ENCODE measurements at regions not wholly inside any gene's neighbourhood (a gene's known extent, or its start where the extent isn't known, plus 50 kb on each side); places are given as distances from the start of the nearest gene placed in this dataset.
"Not testable (repeated sequence)": the region's sequence is repeated elsewhere in the genome, so short reads cannot be mapped to it uniquely, and the experiment has no call there.

DNA sequence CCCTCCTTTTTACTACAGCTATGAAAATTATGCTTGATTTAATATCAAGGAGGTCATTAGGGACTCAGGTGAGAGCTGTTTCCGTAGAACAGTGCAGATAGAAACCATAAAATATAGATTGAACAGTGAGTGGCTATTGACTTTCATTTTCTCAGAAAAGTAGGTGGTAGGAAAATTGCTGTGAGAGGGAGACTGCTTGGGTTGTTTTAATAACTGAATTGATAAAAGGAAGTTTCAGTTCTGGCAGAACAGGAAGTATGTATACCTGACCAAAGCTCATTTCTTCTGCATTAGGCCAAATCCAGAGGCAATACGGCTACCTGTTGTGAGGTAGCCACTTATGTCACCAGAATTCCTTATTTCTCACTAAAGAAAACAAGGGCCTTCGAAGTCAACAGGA lies 761.7 kb upstream of the ARRDC3 start:
- no peaks in the 10 kb centered on the region for H3K27me3 ChIP-seq (replicated peaks in 1 of 7)
- H3K4me3 ChIP-seq, result no peak overlapping the region
- DNase-seq, result no peak
- H3K27ac ChIP-seq, result no peak overlapping the region
- TF ChIP-seq, protein P1, sequence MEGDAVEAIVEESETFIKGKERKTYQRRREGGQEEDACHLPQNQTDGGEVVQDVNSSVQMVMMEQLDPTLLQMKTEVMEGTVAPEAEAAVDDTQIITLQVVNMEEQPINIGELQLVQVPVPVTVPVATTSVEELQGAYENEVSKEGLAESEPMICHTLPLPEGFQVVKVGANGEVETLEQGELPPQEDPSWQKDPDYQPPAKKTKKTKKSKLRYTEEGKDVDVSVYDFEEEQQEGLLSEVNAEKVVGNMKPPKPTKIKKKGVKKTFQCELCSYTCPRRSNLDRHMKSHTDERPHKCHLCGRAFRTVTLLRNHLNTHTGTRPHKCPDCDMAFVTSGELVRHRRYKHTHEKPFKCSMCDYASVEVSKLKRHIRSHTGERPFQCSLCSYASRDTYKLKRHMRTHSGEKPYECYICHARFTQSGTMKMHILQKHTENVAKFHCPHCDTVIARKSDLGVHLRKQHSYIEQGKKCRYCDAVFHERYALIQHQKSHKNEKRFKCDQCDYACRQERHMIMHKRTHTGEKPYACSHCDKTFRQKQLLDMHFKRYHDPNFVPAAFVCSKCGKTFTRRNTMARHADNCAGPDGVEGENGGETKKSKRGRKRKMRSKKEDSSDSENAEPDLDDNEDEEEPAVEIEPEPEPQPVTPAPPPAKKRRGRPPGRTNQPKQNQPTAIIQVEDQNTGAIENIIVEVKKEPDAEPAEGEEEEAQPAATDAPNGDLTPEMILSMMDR (IDR thresholded peaks at IDR 0.05 in 8 of 11, conservative IDR thresholded peaks at IDR 0.05 in 3 of 11), result no peak
- TF ChIP-seq POLR2AphosphoS5 (IDR thresholded peaks at IDR 0.05), result no peak
- TF ChIP-seq POLR2A (IDR thresholded peaks at IDR 0.05), result no peak
- H3K9me3 ChIP-seq, result no peaks in the 10 kb centered on the region
- 68 to 80% (median 73%) methylated on average over 3 of the region's 3 CpGs for WGBS, 5 donors
- no peaks in the 10 kb centered on the region for H3K36me3 ChIP-seq
- H3K4me1 ChIP-seq, result no peaks in the 10 kb centered on the region
- intact Hi-C loops (cut with DNase I; ENCODE audit: low total_unique reads), result no loop called here

DNA sequence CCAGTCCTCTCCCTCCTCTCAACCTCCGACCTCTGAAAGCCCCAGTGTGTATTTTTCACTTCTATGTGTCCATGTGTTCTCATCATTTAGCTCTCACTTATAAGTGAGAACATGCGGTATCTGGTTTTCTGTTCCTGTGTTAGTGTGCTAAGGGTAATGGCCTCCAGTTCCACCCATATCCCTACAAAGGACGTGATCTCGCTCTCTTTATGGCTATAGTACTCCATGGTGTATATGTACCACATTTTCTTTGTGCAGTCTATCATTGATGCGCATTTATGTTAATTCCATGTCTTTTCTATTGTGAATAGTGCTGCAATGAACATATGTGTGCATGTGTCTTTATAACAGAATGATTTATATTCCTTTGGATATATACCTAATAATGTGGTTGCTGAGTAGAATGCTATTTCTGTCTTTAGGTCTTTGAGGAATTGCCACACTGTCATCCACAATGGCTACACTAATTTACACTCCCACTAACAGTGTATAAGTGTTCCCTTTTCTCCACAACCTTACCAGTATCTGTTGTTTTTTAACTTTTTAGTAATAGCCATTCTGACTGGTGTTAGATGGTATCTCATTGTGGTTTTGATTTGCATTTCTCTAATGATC lies 749.3 kb upstream of the ARRDC3 start:
- intact Hi-C loops (cut with DNase I; ENCODE audit: low total_unique reads), result not testable (repeated sequence)
- WGBS, 5 donors, result 73 to 87% (median 78%) methylated on average over 5 of the region's 5 CpGs

DNA sequence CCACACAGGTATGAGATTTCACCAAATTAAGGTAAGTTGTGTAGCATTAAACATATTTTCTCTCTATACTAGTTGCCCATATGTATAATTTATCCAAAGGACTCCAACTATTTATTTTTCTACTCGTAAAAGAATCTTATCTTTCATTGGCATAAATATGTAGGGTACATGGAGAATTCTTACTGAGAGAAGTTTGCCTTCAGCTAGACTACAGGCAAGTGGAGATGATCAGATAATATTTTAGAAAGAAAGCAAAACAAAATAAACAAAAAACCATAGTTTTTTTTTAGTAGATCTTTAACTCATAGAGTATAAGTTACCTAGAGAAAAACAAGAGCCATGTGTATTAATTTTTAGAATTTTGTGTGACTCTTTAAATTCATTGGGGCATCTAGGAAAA lies 743.1 kb upstream of the ARRDC3 start:
- 74 to 92% (median 77%) methylated on average over 1 of the region's 1 CpG for WGBS, 5 donors

More for the DNA sequence above, 749.3 kb upstream of the ARRDC3 start:
- H3K4me3 ChIP-seq; H3K9me3 ChIP-seq; H3K4me1 ChIP-seq; H3K27ac ChIP-seq; H3K36me3 ChIP-seq; H3K27me3 ChIP-seq (replicated peaks in 1 of 7); DNase-seq: not testable (repeated sequence)

DNA sequence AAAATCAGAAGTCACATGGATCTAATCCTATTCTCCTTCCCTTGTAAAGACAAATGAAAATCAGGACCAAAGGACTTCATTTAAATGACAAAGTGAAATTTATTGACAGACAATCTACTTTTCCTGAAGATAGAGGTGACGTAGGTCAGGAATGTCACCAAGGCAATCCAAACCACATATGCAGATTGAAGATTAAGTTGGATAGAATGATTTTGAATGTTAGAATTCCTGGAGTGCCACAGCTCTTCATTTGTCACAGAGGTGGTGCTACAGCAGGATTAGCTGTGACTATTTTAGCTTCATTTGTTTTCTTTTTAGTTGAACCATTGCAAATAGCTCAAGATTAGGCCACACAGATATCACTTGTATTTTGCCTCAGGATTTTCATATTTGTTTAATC lies 736.0 kb upstream of the ARRDC3 start:
- Histone ChIP-seq H3K4me1 (no peaks in the 10 kb centered on the region), H3K27ac (no peak overlapping the region), H3K27me3 (replicated peaks in 1 of 7) (no peaks in the 10 kb centered on the region), H3K9me3 (no peaks in the 10 kb centered on the region), H3K36me3 (no peaks in the 10 kb centered on the region), H3K4me3 (no peak overlapping the region)
- intact Hi-C loops (cut with DNase I; ENCODE audit: low total_unique reads), result no loop called here
- TF ChIP-seq, protein P1 (IDR thresholded peaks at IDR 0.05 in 8 of 11, conservative IDR thresholded peaks at IDR 0.05 in 3 of 11), result no peak
- TF ChIP-seq POLR2A (IDR thresholded peaks at IDR 0.05) (no peak), POLR2AphosphoS5 (IDR thresholded peaks at IDR 0.05) (no peak)
- 73 to 92% (median 87%) methylated on average over 1 of the region's 1 CpG for WGBS, 5 donors
- DNase-seq, result no peak

More for the DNA sequence above, 743.1 kb upstream of the ARRDC3 start:
- no peaks in the 10 kb centered on the region for H3K27me3 ChIP-seq (replicated peaks in 1 of 7)
- no peak for DNase-seq
- H3K9me3 ChIP-seq, result no peaks in the 10 kb centered on the region
- TF ChIP-seq POLR2AphosphoS5 (IDR thresholded peaks at IDR 0.05) (no peak), POLR2A (IDR thresholded peaks at IDR 0.05) (no peak)
- TF ChIP-seq, protein P1 (IDR thresholded peaks at IDR 0.05 in 8 of 11, conservative IDR thresholded peaks at IDR 0.05 in 3 of 11), result no peak
- H3K4me3 ChIP-seq, result no peak overlapping the region
- intact Hi-C loops (cut with DNase I; ENCODE audit: low total_unique reads), result no loop called here
- no peaks in the 10 kb centered on the region for H3K4me1 ChIP-seq
- H3K36me3 ChIP-seq, result no peaks in the 10 kb centered on the region
- H3K27ac ChIP-seq, result no peak overlapping the region

DNA sequence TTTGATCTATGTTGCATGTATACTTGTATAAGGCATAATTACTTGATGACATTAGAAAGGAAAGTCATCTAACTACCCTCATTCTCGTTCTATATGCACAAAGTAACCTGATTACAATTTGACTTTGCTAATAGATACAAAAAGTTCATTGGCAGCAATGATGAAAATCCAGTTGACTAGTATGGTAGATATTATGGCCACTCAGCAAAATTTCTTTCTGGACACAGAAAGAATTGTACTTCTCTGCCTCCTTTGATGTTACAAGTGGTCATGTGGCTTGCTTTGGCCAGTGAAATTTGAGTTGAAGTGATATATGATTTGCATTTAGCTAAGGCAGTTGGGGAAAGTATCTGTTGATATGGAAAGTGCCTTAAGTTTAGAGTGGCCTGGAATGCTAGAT lies 723.7 kb upstream of the ARRDC3 start:
- intact Hi-C loops (cut with DNase I; ENCODE audit: low total_unique reads), result no loop called here
- Histone ChIP-seq H3K27ac (no peak overlapping the region), H3K4me3 (no peak overlapping the region), H3K36me3 (no peaks in the 10 kb centered on the region), H3K9me3 (peaks cover 0 to 9% (median 0%) of the 10 kb centered on the region in 8 donors), H3K4me1 (no peaks in the 10 kb centered on the region), H3K27me3 (replicated peaks in 1 of 7) (no peaks in the 10 kb centered on the region)
- TF ChIP-seq POLR2AphosphoS5 (IDR thresholded peaks at IDR 0.05) (no peak), POLR2A (IDR thresholded peaks at IDR 0.05) (no peak)
- TF ChIP-seq, protein P1 (IDR thresholded peaks at IDR 0.05 in 8 of 11, conservative IDR thresholded peaks at IDR 0.05 in 3 of 11), result no peak
- no peak for DNase-seq
- 33 to 56% (median 44%) methylated on average over 1 of the region's 1 CpG for WGBS, 5 donors

Data from spleen (tissue), 11 donors.